Activated T-cell treated with anti-CD3 and anti-CD28 coated beads for 4 hours (primary cell): ENCODE measurements at regions not wholly inside any gene's neighbourhood (a gene's known extent, or its start where the extent isn't known, plus 50 kb on each side); places are given as distances from the start of the nearest gene placed in this dataset.

ENCODE experiments used
- DNase-seq: peaks from one replicate; pipeline ENCODE4 v3.0.0-alpha.2; 2020

GRCh38 chr15:97750060-97750459 is 210.4 kb upstream of the ARRDC4 start:
- no peak for DNase-seq

- no peak for DNase-seq
Measured at GRCh38 chr15:97755726-97756125, 204.8 kb upstream of the ARRDC4 start.

GRCh38 chr15:97759363-97759762 is 201.1 kb upstream of the ARRDC4 start:
- no peak for DNase-seq

GRCh38 chr15:97761110-97761509 is 199.4 kb upstream of the ARRDC4 start:
- DNase-seq = no peak

- no peak for DNase-seq
Measured at GRCh38 chr15:97783240-97783639, 177.3 kb upstream of the ARRDC4 start.

- DNase-seq = no peak
Measured at GRCh38 chr15:97786741-97787140, 173.8 kb upstream of the ARRDC4 start.

- no peak for DNase-seq
Measured at GRCh38 chr15:97790180-97790579, 170.3 kb upstream of the ARRDC4 start.

- DNase-seq = no peak
Measured at GRCh38 chr15:97791824-97792792, 168.4 kb upstream of the ARRDC4 start.

- no peak for DNase-seq
Measured at GRCh38 chr15:97804950-97805349, 155.6 kb upstream of the ARRDC4 start.

- DNase-seq = no peak
Measured at GRCh38 chr15:97806766-97807165, 153.7 kb upstream of the ARRDC4 start.

GRCh38 chr15:97815835-97816234 is 144.7 kb upstream of the ARRDC4 start:
- no peak for DNase-seq

GRCh38 chr15:97817276-97817890 is 143.1 kb upstream of the ARRDC4 start:
- no peak for DNase-seq

GRCh38 chr15:97836003-97836402 is 124.5 kb upstream of the ARRDC4 start:
- no peak for DNase-seq

- DNase-seq = no peak
Measured at GRCh38 chr15:97837896-97838295, 122.6 kb upstream of the ARRDC4 start.

GRCh38 chr15:97838606-97839210 is 121.8 kb upstream of the ARRDC4 start:
- no peak for DNase-seq

GRCh38 chr15:97840501-97840900 is 120.0 kb upstream of the ARRDC4 start:
- no peak for DNase-seq

- no peak for DNase-seq
Measured at GRCh38 chr15:97841558-97841957, 118.9 kb upstream of the ARRDC4 start.

- no peak for DNase-seq
Measured at GRCh38 chr15:97849183-97849582, 111.3 kb upstream of the ARRDC4 start.

GRCh38 chr15:97858296-97858695 is 102.2 kb upstream of the ARRDC4 start:
- no peak for DNase-seq

GRCh38 chr15:97861529-97862260 is 98.8 kb upstream of the ARRDC4 start:
- DNase-seq = no peak

GRCh38 chr15:97866959-97867358 is 93.5 kb upstream of the ARRDC4 start:
- DNase-seq = no peak

GRCh38 chr15:97867870-97868269 is 92.6 kb upstream of the ARRDC4 start:
- no peak for DNase-seq

- DNase-seq = no peak
Measured at GRCh38 chr15:97868981-97869380, 91.5 kb upstream of the ARRDC4 start.
